Effector memory CD4-positive, alpha-beta T cell (primary cell): ENCODE measurements at regions not wholly inside any gene's neighbourhood (a gene's known extent, or its start where the extent isn't known, plus 50 kb on each side); places are given as distances from the start of the nearest gene placed in this dataset.

ENCODE experiments used
- DNase-seq, 3 donors: peaks; one replicate each; pipeline ENCODE4 v3.0.0-alpha.2; 2020
- H3K27ac ChIP-seq: 2 replicates; pipeline ENCODE4 v1.7.0; 2013; ENCODE audit warnings: mild to moderate bottlenecking, low read length, moderate library complexity; ENCODE audit not compliant: insufficient read depth, poor library complexity, severe bottlenecking
- H3K27me3 ChIP-seq: replicated peaks from 2 replicates; pipeline ENCODE4 v1.7.0; 2013; ENCODE audit warnings: mild to moderate bottlenecking, low read length; ENCODE audit not compliant: insufficient read depth, control insufficient read depth, poor library complexity, severe bottlenecking
- H3K36me3 ChIP-seq: 2 replicates; pipeline ENCODE4 v1.7.0; 2013; ENCODE audit warnings: mild to moderate bottlenecking, low read length, moderate library complexity; ENCODE audit not compliant: control insufficient read depth, insufficient read depth
- H3K4me1 ChIP-seq: 2 replicates; pipeline ENCODE4 v1.7.0; 2013; ENCODE audit warnings: low read length, mild to moderate bottlenecking; ENCODE audit not compliant: control insufficient read depth, insufficient read depth, poor library complexity, severe bottlenecking
- H3K4me3 ChIP-seq: 2 replicates; pipeline ENCODE4 v1.7.0; 2013; ENCODE audit warnings: low read length, low read depth, mild to moderate bottlenecking; ENCODE audit not compliant: insufficient read depth, poor library complexity, severe bottlenecking
- H3K9me3 ChIP-seq: 2 replicates; pipeline ENCODE4 v1.7.0; 2013; ENCODE audit warnings: mild to moderate bottlenecking, low read length, moderate library complexity; ENCODE audit not compliant: control insufficient read depth

- Histone ChIP-seq H3K36me3 (no peaks in the 10 kb centered on the region), H3K27me3 (no peaks in the 10 kb centered on the region), H3K9me3 (no peaks in the 10 kb centered on the region), H3K4me1 (no peaks in the 10 kb centered on the region), H3K4me3 (no peak overlapping the region), H3K27ac (no peak overlapping the region)
- DNase-seq = no peak
Observed at GRCh38 chr14:98555440-98555839, 716.6 kb downstream of the BCL11B start.

GRCh38 chr14:98564006-98564405 is 708.0 kb downstream of the BCL11B start:
- no peaks in the 10 kb centered on the region for H3K9me3 ChIP-seq
- H3K27me3 ChIP-seq = no peaks in the 10 kb centered on the region
- no peak for DNase-seq
- H3K36me3 ChIP-seq = no peaks in the 10 kb centered on the region
- H3K4me1 ChIP-seq = no peaks in the 10 kb centered on the region
- H3K27ac ChIP-seq = no peak overlapping the region
- no peak overlapping the region for H3K4me3 ChIP-seq

GRCh38 chr14:98564541-98564940 is 707.5 kb downstream of the BCL11B start:
- Histone ChIP-seq H3K4me1 (no peaks in the 10 kb centered on the region), H3K27ac (no peak overlapping the region), H3K4me3 (no peak overlapping the region), H3K9me3 (no peaks in the 10 kb centered on the region), H3K27me3 (no peaks in the 10 kb centered on the region), H3K36me3 (no peaks in the 10 kb centered on the region)
- DNase-seq = no peak

- no peak overlapping the region for H3K4me3 ChIP-seq
- H3K27ac ChIP-seq = no peak overlapping the region
- no peaks in the 10 kb centered on the region for H3K9me3 ChIP-seq
- H3K27me3 ChIP-seq = no peaks in the 10 kb centered on the region
- no peaks in the 10 kb centered on the region for H3K36me3 ChIP-seq
- H3K4me1 ChIP-seq = no peaks in the 10 kb centered on the region
- DNase-seq = no peak
Observed at GRCh38 chr14:98571104-98571503, 700.9 kb downstream of the BCL11B start.

- no peaks in the 10 kb centered on the region for H3K4me1 ChIP-seq
- H3K27ac ChIP-seq = no peak overlapping the region
- no peaks in the 10 kb centered on the region for H3K27me3 ChIP-seq
- no peak overlapping the region for H3K4me3 ChIP-seq
- H3K36me3 ChIP-seq = no peaks in the 10 kb centered on the region
- no peak for DNase-seq
- H3K9me3 ChIP-seq = no peaks in the 10 kb centered on the region
Observed at GRCh38 chr14:98573082-98573481, 698.9 kb downstream of the BCL11B start.

- H3K9me3 ChIP-seq = no peaks in the 10 kb centered on the region
- no peaks in the 10 kb centered on the region for H3K4me1 ChIP-seq
- H3K27me3 ChIP-seq = no peaks in the 10 kb centered on the region
- H3K4me3 ChIP-seq = no peak overlapping the region
- no peaks in the 10 kb centered on the region for H3K36me3 ChIP-seq
- no peak overlapping the region for H3K27ac ChIP-seq
- no peak for DNase-seq
Observed at GRCh38 chr14:98576463-98576862, 695.5 kb downstream of the BCL11B start.

DNA sequence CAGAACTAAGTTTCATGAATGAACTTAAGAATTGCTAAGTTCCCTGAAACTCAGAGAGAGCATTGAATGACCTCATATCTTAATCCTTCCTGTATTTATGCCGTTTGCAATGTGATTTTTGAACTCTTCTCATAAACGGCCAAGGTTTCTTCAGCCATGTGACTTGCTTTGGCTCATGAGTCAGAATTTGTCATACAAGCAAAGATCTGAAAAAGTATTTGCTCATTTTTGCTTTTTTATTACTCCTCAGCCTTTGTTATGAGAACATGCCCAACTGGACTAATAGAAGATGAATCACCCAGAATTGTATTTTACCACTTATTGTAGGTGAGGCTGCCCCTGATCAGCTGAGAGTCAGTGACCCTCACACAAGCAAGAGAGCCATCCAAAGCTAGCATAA is 693.8 kb downstream of the BCL11B start:
- no peaks in the 10 kb centered on the region for H3K27me3 ChIP-seq
- no peak for DNase-seq
- no peak overlapping the region for H3K4me3 ChIP-seq
- no peaks in the 10 kb centered on the region for H3K4me1 ChIP-seq
- H3K36me3 ChIP-seq = no peaks in the 10 kb centered on the region
- no peak overlapping the region for H3K27ac ChIP-seq
- no peaks in the 10 kb centered on the region for H3K9me3 ChIP-seq

GRCh38 chr14:98579140-98579539 is 692.9 kb downstream of the BCL11B start:
- no peak overlapping the region for H3K4me3 ChIP-seq
- no peak overlapping the region for H3K27ac ChIP-seq
- H3K9me3 ChIP-seq = no peaks in the 10 kb centered on the region
- no peaks in the 10 kb centered on the region for H3K27me3 ChIP-seq
- no peak for DNase-seq
- H3K4me1 ChIP-seq = no peaks in the 10 kb centered on the region
- H3K36me3 ChIP-seq = no peaks in the 10 kb centered on the region

- Histone ChIP-seq H3K27ac (no peak overlapping the region), H3K36me3 (no peaks in the 10 kb centered on the region), H3K4me1 (no peaks in the 10 kb centered on the region), H3K4me3 (no peak overlapping the region), H3K9me3 (no peaks in the 10 kb centered on the region), H3K27me3 (no peaks in the 10 kb centered on the region)
- no peak for DNase-seq
Observed at GRCh38 chr14:98580131-98580678, 691.8 kb downstream of the BCL11B start.

DNA sequence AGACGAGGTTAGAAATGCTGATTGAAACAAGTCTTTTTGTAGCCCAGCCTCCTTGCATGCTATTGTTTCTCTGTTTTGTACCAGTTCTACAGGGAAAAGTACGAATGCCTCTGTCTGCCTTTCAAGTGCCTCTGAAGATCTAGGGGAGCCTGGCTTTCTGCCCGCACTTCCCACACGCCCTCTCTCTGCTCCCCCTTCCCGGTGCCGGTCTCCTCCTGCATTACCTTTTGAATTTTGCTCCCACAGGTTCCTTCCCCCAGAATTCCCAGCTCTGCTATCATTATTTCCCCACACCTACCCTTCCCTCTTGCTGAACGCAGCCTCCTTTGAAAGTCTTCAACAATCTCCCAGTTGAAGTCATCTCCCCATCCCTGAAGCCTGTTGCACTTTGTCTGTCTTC is 689.7 kb downstream of the BCL11B start:
- Histone ChIP-seq H3K4me1 (no peaks in the 10 kb centered on the region), H3K9me3 (no peaks in the 10 kb centered on the region), H3K4me3 (no peak overlapping the region), H3K27me3 (no peaks in the 10 kb centered on the region), H3K27ac (no peak overlapping the region), H3K36me3 (no peaks in the 10 kb centered on the region)
- DNase-seq = no peak

DNA sequence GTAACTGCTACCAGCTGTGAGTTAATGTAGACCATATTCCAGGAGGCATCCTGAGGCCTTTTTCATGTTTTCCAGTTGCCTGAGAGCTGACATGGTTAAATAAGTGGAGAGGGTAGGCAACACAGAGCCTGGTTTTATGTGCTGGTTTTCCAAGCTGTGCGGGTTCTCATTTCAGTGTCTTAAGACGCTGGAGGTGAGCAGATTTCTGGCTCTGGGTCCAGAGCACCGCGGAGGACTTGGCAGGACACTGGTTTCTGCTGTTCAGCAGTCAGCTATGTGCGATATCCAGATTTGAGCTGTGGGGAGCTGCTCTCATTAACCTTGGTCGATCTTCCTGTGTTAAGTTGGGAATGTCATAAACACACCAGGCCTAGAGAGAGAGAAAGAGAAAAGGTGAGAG is 680.8 kb downstream of the BCL11B start:
- no peak for DNase-seq
- Histone ChIP-seq H3K27me3 (no peaks in the 10 kb centered on the region), H3K36me3 (no peaks in the 10 kb centered on the region), H3K4me3 (no peak overlapping the region), H3K9me3 (no peaks in the 10 kb centered on the region), H3K4me1 (no peaks in the 10 kb centered on the region), H3K27ac (no peak overlapping the region)
